ENCODE measurements at regions not wholly inside any gene's neighbourhood (a gene's known extent, or its start where the extent isn't known, plus 50 kb on each side); places are given as distances from the start of the nearest gene placed in this dataset.

GRCh38 chr10:46216836-46217751 lies 69.7 kb upstream of the ANTXRL start:
- TF ChIP-seq CREB1 (IDR thresholded peaks at IDR 0.05; ENCODE audit: low read depth) (no peak), TEAD4 (IDR thresholded peaks at IDR 0.05) (no peak), EP300 (IDR thresholded peaks at IDR 0.05; ENCODE audit: borderline replicate concordance) (no peak), TCF12 (IDR thresholded peaks at IDR 0.05; ENCODE audit: low read depth) (no peak), TAF1 (IDR thresholded peaks at IDR 0.05; ENCODE audit: low read depth) (no peak), RAD21 (IDR thresholded peaks at IDR 0.05; ENCODE audit: low read depth) (no peak), REST (IDR thresholded peaks at IDR 0.05; ENCODE audit: low read depth) (no peak), MAX (IDR thresholded peaks at IDR 0.05) (no peak), ZBTB7A (IDR thresholded peaks at IDR 0.05; ENCODE audit: low read depth) (no peak), CEBPB (IDR thresholded peaks at IDR 0.05) (no peak), EGR1 (IDR thresholded peaks at IDR 0.05) (no peak)

GRCh38 chr10:46217752-46218453 lies 68.9 kb upstream of the ANTXRL start:
- no peak for TF ChIP-seq TEAD4 (IDR thresholded peaks at IDR 0.05)
- TF ChIP-seq MAX (IDR thresholded peaks at IDR 0.05): no peak
- TF ChIP-seq ZBTB7A (IDR thresholded peaks at IDR 0.05; ENCODE audit: low read depth): no peak
- no peak for TF ChIP-seq TCF12 (IDR thresholded peaks at IDR 0.05; ENCODE audit: low read depth)
- no peak for TF ChIP-seq CREB1 (IDR thresholded peaks at IDR 0.05; ENCODE audit: low read depth)
- no peak for TF ChIP-seq NFIC (IDR thresholded peaks at IDR 0.05)
- TF ChIP-seq EGR1 (IDR thresholded peaks at IDR 0.05): no peak
- no peak for TF ChIP-seq RAD21 (IDR thresholded peaks at IDR 0.05; ENCODE audit: low read depth)
- no peak for TF ChIP-seq CEBPB (IDR thresholded peaks at IDR 0.05)
- TF ChIP-seq TAF1 (IDR thresholded peaks at IDR 0.05; ENCODE audit: low read depth): no peak
- TF ChIP-seq, protein P1, sequence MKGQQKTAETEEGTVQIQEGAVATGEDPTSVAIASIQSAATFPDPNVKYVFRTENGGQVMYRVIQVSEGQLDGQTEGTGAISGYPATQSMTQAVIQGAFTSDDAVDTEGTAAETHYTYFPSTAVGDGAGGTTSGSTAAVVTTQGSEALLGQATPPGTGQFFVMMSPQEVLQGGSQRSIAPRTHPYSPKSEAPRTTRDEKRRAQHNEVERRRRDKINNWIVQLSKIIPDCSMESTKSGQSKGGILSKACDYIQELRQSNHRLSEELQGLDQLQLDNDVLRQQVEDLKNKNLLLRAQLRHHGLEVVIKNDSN (IDR thresholded peaks at IDR 0.05): no peak

DNA sequence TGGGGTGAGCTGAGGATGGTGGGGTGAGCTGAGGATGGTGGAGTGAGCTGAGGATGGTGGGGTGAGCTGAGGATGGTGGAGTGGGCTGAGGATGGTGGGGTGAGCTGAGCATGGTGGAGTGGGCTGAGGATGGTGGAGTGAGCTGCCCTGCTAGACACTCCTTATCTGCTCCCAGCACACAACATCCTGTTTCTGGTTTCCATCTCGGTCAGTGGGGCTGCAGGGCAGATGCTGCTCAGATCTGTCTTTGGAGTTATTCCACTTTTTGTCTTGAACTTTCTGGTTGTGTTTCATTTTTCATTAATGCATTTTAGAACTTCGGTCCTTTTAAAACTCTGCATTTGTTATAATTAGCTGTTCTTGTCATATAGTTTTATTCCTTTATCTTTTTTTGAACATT lies 67.9 kb upstream of the ANTXRL start:
- TF ChIP-seq EP300 (IDR thresholded peaks at IDR 0.05; ENCODE audit: borderline replicate concordance) (no peak), CEBPB (IDR thresholded peaks at IDR 0.05) (no peak), RAD21 (IDR thresholded peaks at IDR 0.05; ENCODE audit: low read depth) (no peak), TCF12 (IDR thresholded peaks at IDR 0.05; ENCODE audit: low read depth) (no peak), NFIC (IDR thresholded peaks at IDR 0.05) (no peak), FOXM1 (IDR thresholded peaks at IDR 0.05; ENCODE audit: borderline replicate concordance, low read depth) (no peak), MAX (IDR thresholded peaks at IDR 0.05) (no peak), REST (IDR thresholded peaks at IDR 0.05; ENCODE audit: low read depth) (no peak), ZBTB7A (IDR thresholded peaks at IDR 0.05; ENCODE audit: low read depth) (no peak), TAF1 (IDR thresholded peaks at IDR 0.05; ENCODE audit: low read depth) (no peak), YY1 (IDR thresholded peaks at IDR 0.05; ENCODE audit: low read depth) (no peak)
- TF ChIP-seq, protein P1 (IDR thresholded peaks at IDR 0.05): no peak

GRCh38 chr10:46220187-46220586 lies 66.6 kb upstream of the ANTXRL start:
- no peak for TF ChIP-seq RAD21 (IDR thresholded peaks at IDR 0.05; ENCODE audit: low read depth)
- TF ChIP-seq CEBPB (IDR thresholded peaks at IDR 0.05): no peak

DNA sequence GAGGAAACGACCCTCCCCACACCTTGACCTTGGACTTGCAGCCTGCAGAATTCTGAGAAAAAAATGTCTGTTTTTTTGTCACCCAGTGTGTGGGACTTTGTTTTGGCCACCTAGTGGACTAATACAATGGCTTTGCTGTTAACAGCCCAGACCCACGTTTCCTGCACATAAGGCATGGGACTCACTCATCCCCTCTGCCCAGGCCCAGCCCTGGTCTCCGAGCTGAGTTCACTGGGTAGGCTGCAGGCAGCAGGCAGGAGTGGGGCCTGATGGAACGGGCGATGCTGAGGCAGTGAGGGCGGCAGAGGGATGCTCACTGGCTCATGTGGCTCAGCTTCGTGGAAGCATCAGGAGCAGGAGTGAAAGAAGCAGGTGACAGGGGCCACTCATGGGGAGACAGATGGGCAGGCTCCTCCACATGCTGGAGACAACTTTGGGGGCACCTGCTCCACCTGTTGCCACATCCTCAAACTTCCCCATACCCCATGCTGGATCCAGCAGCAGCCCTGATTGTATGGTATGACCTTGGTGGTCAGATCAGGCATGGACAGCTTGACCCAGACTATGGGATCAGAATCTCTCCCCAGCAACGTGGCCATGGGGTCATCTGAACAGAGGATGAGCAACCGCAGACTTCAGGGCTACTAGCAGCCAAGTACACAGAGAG lies 65.8 kb upstream of the ANTXRL start:
- no peak for TF ChIP-seq FOXM1 (IDR thresholded peaks at IDR 0.05; ENCODE audit: borderline replicate concordance, low read depth)
- TF ChIP-seq EP300 (IDR thresholded peaks at IDR 0.05; ENCODE audit: borderline replicate concordance): no peak
- no peak for TF ChIP-seq REST (IDR thresholded peaks at IDR 0.05; ENCODE audit: low read depth)
- TF ChIP-seq TEAD4 (IDR thresholded peaks at IDR 0.05): no peak
- TF ChIP-seq, protein P1 (IDR thresholded peaks at IDR 0.05): no peak
- no peak for TF ChIP-seq TCF12 (IDR thresholded peaks at IDR 0.05; ENCODE audit: low read depth)
- TF ChIP-seq MAX (IDR thresholded peaks at IDR 0.05): no peak
